NB4 (cell line): ENCODE measurements at regions not wholly inside any gene's neighbourhood (a gene's known extent, or its start where the extent isn't known, plus 50 kb on each side); places are given as distances from the start of the nearest gene placed in this dataset.

Source experiments
- POLR2A ChIP-seq: IDR thresholded peaks from 2 replicates; pipeline ENCODE4 v1.6.1; 2011; ENCODE audit warnings: mild to moderate bottlenecking; ENCODE audit not compliant: insufficient read length; ENCODE audit errors: extremely low read depth
- TF ChIP-seq, protein P1 (sequence below): IDR thresholded peaks from one replicate; pipeline ENCODE4 v1.5.1; 2012; ENCODE audit warnings: low read depth, low read length

DNA sequence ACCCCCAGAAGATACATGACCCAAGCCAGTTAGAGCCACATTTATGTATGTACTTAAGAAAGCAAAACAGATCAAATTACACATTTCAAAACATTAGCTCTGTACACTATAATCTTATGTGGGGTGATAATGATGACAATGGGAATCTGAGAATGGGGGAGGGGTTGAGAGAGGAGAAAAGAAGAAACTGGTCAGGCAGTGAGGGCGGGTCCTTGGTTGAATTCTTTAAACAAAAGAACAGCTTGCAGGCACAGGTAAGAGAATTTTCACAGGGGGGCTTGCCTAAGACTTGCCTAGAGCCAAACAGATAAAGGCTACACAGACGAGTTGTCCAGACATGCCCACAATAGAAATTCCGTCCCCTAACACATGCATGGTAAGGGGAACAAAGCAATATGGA, 76.8 kb upstream of the PTER start:
- TF ChIP-seq, protein P1, sequence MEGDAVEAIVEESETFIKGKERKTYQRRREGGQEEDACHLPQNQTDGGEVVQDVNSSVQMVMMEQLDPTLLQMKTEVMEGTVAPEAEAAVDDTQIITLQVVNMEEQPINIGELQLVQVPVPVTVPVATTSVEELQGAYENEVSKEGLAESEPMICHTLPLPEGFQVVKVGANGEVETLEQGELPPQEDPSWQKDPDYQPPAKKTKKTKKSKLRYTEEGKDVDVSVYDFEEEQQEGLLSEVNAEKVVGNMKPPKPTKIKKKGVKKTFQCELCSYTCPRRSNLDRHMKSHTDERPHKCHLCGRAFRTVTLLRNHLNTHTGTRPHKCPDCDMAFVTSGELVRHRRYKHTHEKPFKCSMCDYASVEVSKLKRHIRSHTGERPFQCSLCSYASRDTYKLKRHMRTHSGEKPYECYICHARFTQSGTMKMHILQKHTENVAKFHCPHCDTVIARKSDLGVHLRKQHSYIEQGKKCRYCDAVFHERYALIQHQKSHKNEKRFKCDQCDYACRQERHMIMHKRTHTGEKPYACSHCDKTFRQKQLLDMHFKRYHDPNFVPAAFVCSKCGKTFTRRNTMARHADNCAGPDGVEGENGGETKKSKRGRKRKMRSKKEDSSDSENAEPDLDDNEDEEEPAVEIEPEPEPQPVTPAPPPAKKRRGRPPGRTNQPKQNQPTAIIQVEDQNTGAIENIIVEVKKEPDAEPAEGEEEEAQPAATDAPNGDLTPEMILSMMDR: no peak
- no peak for TF ChIP-seq POLR2A
